DND-41 (cell line): ENCODE measurements at regions not wholly inside any gene's neighbourhood (a gene's known extent, or its start where the extent isn't known, plus 50 kb on each side); places are given as distances from the start of the nearest gene placed in this dataset.

ENCODE experiments used
- ATAC-seq: fragments of 200-7000 bp; cut with Tn5 transposase; 3 replicates; pipeline ENCODE4 v1.9.1; 2021; ENCODE audit warnings: low read depth; ENCODE audit not compliant: insufficient read depth
- DNase-seq: peaks from one replicate; pipeline ENCODE4 v3.0.0-alpha.2; 2020
- H2AFZ ChIP-seq: 2 replicates; pipeline ENCODE4 v1.6.0; 2012; ENCODE audit warnings: low read depth, low read length
- H3K27ac ChIP-seq: 2 replicates; pipeline ENCODE4 v1.5.1; 2012; ENCODE audit warnings: low read length, inconsistent platforms
- H3K27me3 ChIP-seq: fragments of 200-600 bp; sonication (generic); 2 replicates; pipeline ENCODE4 v1.6.0; 2012; ENCODE audit warnings: low read length, mild to moderate bottlenecking, inconsistent platforms; ENCODE audit not compliant: insufficient read depth, poor library complexity
- H3K36me3 ChIP-seq: 2 replicates; pipeline ENCODE4 v1.5.1; 2012; ENCODE audit warnings: low read length, inconsistent platforms; ENCODE audit not compliant: insufficient read depth
- H3K4me1 ChIP-seq: 2 replicates; pipeline ENCODE4 v1.5.1; 2012; ENCODE audit warnings: mild to moderate bottlenecking, low read length; ENCODE audit not compliant: insufficient read depth
- H3K4me2 ChIP-seq: 2 replicates; pipeline ENCODE4 v1.6.0; 2012; ENCODE audit warnings: mild to moderate bottlenecking, moderate library complexity, low read length, inconsistent platforms; ENCODE audit not compliant: insufficient read depth
- H3K4me3 ChIP-seq, 2 experiments: fragments of 200-600 bp in 1 of 2; shearing (Covaris generic) in 1 of 2; 2 replicates each; pipeline ENCODE4 v1.5.1; 2012 to 2016; ENCODE audit warnings: inconsistent platforms in 2 of 2, low read length in 2 of 2, mild to moderate bottlenecking in 2 of 2, low read depth in 1 of 2, moderate library complexity in 1 of 2
- H3K79me2 ChIP-seq: 2 replicates; pipeline ENCODE4 v1.6.0; 2012; ENCODE audit warnings: low read length, inconsistent platforms; ENCODE audit not compliant: insufficient read depth
- H3K9ac ChIP-seq: 2 replicates; pipeline ENCODE4 v1.6.0; 2012; ENCODE audit warnings: low read depth, mild to moderate bottlenecking, inconsistent platforms, low read length, moderate library complexity
- H3K9me3 ChIP-seq: 2 replicates; pipeline ENCODE4 v1.5.1; 2012; ENCODE audit warnings: low read length, moderate library complexity, mild to moderate bottlenecking, inconsistent platforms; ENCODE audit not compliant: insufficient read depth, severe bottlenecking
- H4K20me1 ChIP-seq: 2 replicates; pipeline ENCODE4 v1.6.0; 2012; ENCODE audit warnings: low read length; ENCODE audit not compliant: insufficient read depth
- EZH2 ChIP-seq: IDR thresholded peaks from 3 replicates; pipeline ENCODE4 v1.6.1; 2012; ENCODE audit warnings: borderline replicate concordance, low read depth, mild to moderate bottlenecking, moderate library complexity, low read length, inconsistent platforms; ENCODE audit not compliant: severe bottlenecking
- TF ChIP-seq, protein P1 (sequence below): IDR thresholded peaks from 2 replicates; pipeline ENCODE4 v1.5.1; 2012; ENCODE audit warnings: borderline replicate concordance, low read length, moderate library complexity, mild to moderate bottlenecking; ENCODE audit not compliant: poor library complexity, severe bottlenecking; ENCODE audit errors: extremely low read depth

GRCh38 chr6:12534069-12534853 is 182.3 kb upstream of the PHACTR1 start:
- Histone ChIP-seq H3K79me2 (no peaks in the 10 kb centered on the region), H2AFZ (no peak overlapping the region), H3K27me3 (no peaks in the 10 kb centered on the region), H3K27ac (no peak overlapping the region), H3K4me3 (no peak overlapping the region), H3K4me1 (no peaks in the 10 kb centered on the region), H4K20me1 (no peaks in the 10 kb centered on the region), H3K9me3 (no peaks in the 10 kb centered on the region), H3K4me2 (no peak overlapping the region), H3K9ac (no peak overlapping the region), H3K36me3 (no peaks in the 10 kb centered on the region)
- ATAC-seq (no peak), DNase-seq (no peak)
- TF ChIP-seq, protein P1, sequence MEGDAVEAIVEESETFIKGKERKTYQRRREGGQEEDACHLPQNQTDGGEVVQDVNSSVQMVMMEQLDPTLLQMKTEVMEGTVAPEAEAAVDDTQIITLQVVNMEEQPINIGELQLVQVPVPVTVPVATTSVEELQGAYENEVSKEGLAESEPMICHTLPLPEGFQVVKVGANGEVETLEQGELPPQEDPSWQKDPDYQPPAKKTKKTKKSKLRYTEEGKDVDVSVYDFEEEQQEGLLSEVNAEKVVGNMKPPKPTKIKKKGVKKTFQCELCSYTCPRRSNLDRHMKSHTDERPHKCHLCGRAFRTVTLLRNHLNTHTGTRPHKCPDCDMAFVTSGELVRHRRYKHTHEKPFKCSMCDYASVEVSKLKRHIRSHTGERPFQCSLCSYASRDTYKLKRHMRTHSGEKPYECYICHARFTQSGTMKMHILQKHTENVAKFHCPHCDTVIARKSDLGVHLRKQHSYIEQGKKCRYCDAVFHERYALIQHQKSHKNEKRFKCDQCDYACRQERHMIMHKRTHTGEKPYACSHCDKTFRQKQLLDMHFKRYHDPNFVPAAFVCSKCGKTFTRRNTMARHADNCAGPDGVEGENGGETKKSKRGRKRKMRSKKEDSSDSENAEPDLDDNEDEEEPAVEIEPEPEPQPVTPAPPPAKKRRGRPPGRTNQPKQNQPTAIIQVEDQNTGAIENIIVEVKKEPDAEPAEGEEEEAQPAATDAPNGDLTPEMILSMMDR, result no peak
- no peak for TF ChIP-seq EZH2

DNA sequence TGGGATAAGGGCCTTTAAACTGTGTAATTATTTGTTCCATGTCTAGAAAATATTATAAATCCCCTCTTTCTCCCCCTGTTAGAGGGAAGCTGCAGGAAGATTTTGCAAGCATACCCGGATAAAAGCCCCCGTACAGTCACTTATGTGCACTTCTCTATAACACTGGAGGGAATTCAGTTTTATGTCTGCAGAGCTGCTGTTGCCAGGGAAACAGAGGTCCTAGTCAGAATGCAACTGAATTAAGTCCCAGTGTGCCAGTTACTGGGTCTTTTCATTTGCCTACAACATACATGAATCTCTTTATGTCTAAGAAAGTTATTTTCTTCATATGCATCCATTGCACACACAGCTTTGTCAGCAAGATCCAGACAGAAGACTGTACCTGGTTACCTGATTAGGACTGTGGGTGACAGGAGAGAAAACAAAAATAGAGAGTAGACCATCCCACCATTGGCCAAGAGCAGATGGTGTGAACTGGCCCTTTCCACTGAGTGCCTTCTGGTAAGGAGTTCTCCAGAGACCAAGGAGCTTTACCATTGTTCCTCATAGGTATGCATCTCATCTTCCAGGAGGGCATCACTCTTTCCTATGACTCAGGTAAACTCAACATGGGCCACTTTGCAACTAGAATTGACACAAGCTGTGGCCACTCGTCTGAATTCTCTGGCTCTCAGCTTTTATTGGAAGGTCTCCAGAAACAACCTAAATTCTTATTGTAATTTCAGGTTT is 180.8 kb upstream of the PHACTR1 start:
- Histone ChIP-seq H3K9ac (no peak overlapping the region), H3K27me3 (no peaks in the 10 kb centered on the region), H3K4me3 (no peak overlapping the region), H2AFZ (no peak overlapping the region), H3K4me1 (no peaks in the 10 kb centered on the region), H3K79me2 (no peaks in the 10 kb centered on the region), H3K27ac (no peak overlapping the region), H3K9me3 (no peaks in the 10 kb centered on the region), H3K4me2 (no peak overlapping the region), H4K20me1 (no peaks in the 10 kb centered on the region), H3K36me3 (no peaks in the 10 kb centered on the region)
- TF ChIP-seq, protein P1, result no peak
- no peak for TF ChIP-seq EZH2
- DNase-seq, result no peak
- ATAC-seq, result no peak

DNA sequence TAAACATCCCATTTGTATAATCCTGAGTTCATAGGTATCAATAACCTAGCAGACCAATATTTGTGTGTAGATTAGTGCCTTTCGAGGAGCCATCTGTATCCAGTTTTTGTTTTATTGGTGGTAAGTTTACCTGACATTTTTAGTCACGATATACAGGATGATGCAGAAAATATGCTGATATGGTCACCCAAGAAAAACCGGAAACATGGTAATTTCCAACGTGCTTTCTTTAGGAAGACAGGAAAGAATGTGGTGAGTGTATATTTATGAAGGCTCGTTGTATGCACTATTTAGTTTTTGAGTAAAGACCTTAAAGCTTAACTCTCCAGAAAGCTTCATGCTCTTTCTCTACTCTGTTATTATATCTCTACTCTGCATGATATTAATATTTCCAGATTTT is 180.2 kb upstream of the PHACTR1 start:
- ATAC-seq, result no peak
- Histone ChIP-seq H3K27me3 (no peaks in the 10 kb centered on the region), H3K4me1 (no peaks in the 10 kb centered on the region), H3K9ac (no peak overlapping the region), H3K4me2 (no peak overlapping the region), H2AFZ (no peak overlapping the region), H3K36me3 (no peaks in the 10 kb centered on the region), H3K27ac (no peak overlapping the region), H3K79me2 (no peaks in the 10 kb centered on the region), H4K20me1 (no peaks in the 10 kb centered on the region), H3K9me3 (no peaks in the 10 kb centered on the region), H3K4me3 (no peak overlapping the region)
- DNase-seq, result no peak
- no peak for TF ChIP-seq EZH2
- TF ChIP-seq, protein P1, result no peak
